Osteoblast (primary cell): ENCODE measurements at regions not wholly inside any gene's neighbourhood (a gene's known extent, or its start where the extent isn't known, plus 50 kb on each side); places are given as distances from the start of the nearest gene placed in this dataset.

Experiments
- DNase-seq: peaks from one replicate; pipeline ENCODE4 v3.0.0; 2011; ENCODE audit warnings: low spot score, mixed read lengths; ENCODE audit not compliant: insufficient read length; ENCODE audit errors: missing footprints
- H2AFZ ChIP-seq: 2 replicates; pipeline ENCODE4 v1.6.0; 2011; ENCODE audit warnings: mild to moderate bottlenecking, low read length
- H3K27ac ChIP-seq: 2 replicates; pipeline ENCODE4 v1.5.1; 2011; ENCODE audit warnings: mild to moderate bottlenecking, low read depth, low read length, moderate library complexity
- H3K27me3 ChIP-seq: 2 replicates; pipeline ENCODE4 v1.6.0; 2012; ENCODE audit warnings: mild to moderate bottlenecking, control low read depth, inconsistent platforms, low read length, moderate library complexity; ENCODE audit not compliant: insufficient read depth
- H3K36me3 ChIP-seq: 2 replicates; pipeline ENCODE4 v1.5.1; 2011; ENCODE audit warnings: mild to moderate bottlenecking, low read length, control low read depth, moderate library complexity; ENCODE audit not compliant: insufficient read depth
- H3K4me1 ChIP-seq: 2 replicates; pipeline ENCODE4 v1.5.1; 2011; ENCODE audit warnings: mild to moderate bottlenecking, low read length, control low read depth, moderate library complexity; ENCODE audit not compliant: insufficient read depth
- H3K4me2 ChIP-seq: 2 replicates; pipeline ENCODE4 v1.6.0; 2011; ENCODE audit warnings: mild to moderate bottlenecking, low read length; ENCODE audit not compliant: insufficient read depth
- H3K4me3 ChIP-seq: fragments of 200-600 bp; sonication (generic); 3 replicates; pipeline ENCODE4 v1.5.1; 2012; ENCODE audit warnings: mild to moderate bottlenecking, low read length, inconsistent platforms; ENCODE audit not compliant: insufficient read depth
- H3K79me2 ChIP-seq: 2 replicates; pipeline ENCODE4 v1.6.0; 2012; ENCODE audit warnings: mild to moderate bottlenecking, low read length, control low read depth, inconsistent platforms; ENCODE audit not compliant: insufficient read depth
- H3K9me3 ChIP-seq: 2 replicates; pipeline ENCODE4 v1.5.1; 2011; ENCODE audit warnings: low read depth, low read length, control low read depth
- H4K20me1 ChIP-seq: 2 replicates; pipeline ENCODE4 v1.6.0; 2012; ENCODE audit warnings: mild to moderate bottlenecking, low read length, control low read depth; ENCODE audit not compliant: insufficient read depth
- CTCF ChIP-seq: IDR thresholded peaks from 2 replicates; pipeline ENCODE4 v1.5.1; 2011; ENCODE audit warnings: mild to moderate bottlenecking, low read depth, low read length, moderate library complexity; ENCODE audit errors: extremely low read depth

- Histone ChIP-seq H3K4me2 (no peak overlapping the region), H3K36me3 (no peaks in the 10 kb centered on the region), H2AFZ (no peak overlapping the region), H3K27ac (no peak overlapping the region), H3K79me2 (no peaks in the 10 kb centered on the region), H3K27me3 (no peaks in the 10 kb centered on the region), H3K4me3 (no peak overlapping the region), H4K20me1 (no peaks in the 10 kb centered on the region), H3K4me1 (no peaks in the 10 kb centered on the region), H3K9me3 (no peaks in the 10 kb centered on the region)
- no peak for DNase-seq
- no peak for TF ChIP-seq CTCF
Measured at GRCh38 chr9:3006851-3007250, 163.0 kb upstream of the PUM3 start.

GRCh38 chr9:3004572-3004971 lies 160.7 kb upstream of the PUM3 start:
- Histone ChIP-seq H3K36me3 (no peaks in the 10 kb centered on the region), H3K4me1 (no peaks in the 10 kb centered on the region), H4K20me1 (no peaks in the 10 kb centered on the region), H3K27me3 (no peaks in the 10 kb centered on the region), H3K9me3 (no peaks in the 10 kb centered on the region), H3K4me3 (no peak overlapping the region), H3K4me2 (no peak overlapping the region), H2AFZ (no peak overlapping the region), H3K79me2 (no peaks in the 10 kb centered on the region), H3K27ac (no peak overlapping the region)
- no peak for TF ChIP-seq CTCF
- DNase-seq: no peak

GRCh38 chr9:3001311-3001710 lies 157.4 kb upstream of the PUM3 start:
- H2AFZ ChIP-seq: no peak overlapping the region
- H3K4me2 ChIP-seq: no peak overlapping the region
- no peaks in the 10 kb centered on the region for H4K20me1 ChIP-seq
- no peak overlapping the region for H3K27ac ChIP-seq
- H3K4me3 ChIP-seq: no peak overlapping the region
- no peak for DNase-seq
- no peaks in the 10 kb centered on the region for H3K9me3 ChIP-seq
- H3K79me2 ChIP-seq: no peaks in the 10 kb centered on the region
- no peaks in the 10 kb centered on the region for H3K36me3 ChIP-seq
- TF ChIP-seq CTCF: no peak
- no peaks in the 10 kb centered on the region for H3K4me1 ChIP-seq
- no peaks in the 10 kb centered on the region for H3K27me3 ChIP-seq

GRCh38 chr9:2992427-2992826 lies 148.5 kb upstream of the PUM3 start:
- Histone ChIP-seq H3K4me3 (no peak overlapping the region), H3K79me2 (no peaks in the 10 kb centered on the region), H3K4me1 (no peaks in the 10 kb centered on the region), H4K20me1 (no peaks in the 10 kb centered on the region), H3K27me3 (no peaks in the 10 kb centered on the region), H3K27ac (no peak overlapping the region), H2AFZ (no peak overlapping the region), H3K36me3 (no peaks in the 10 kb centered on the region), H3K4me2 (no peak overlapping the region), H3K9me3 (no peaks in the 10 kb centered on the region)
- no peak for DNase-seq
- no peak for TF ChIP-seq CTCF
